Right renal cortex interstitium (tissue), 3 donors: ENCODE measurements at regions not wholly inside any gene's neighbourhood (a gene's known extent, or its start where the extent isn't known, plus 50 kb on each side); places are given as distances from the start of the nearest gene placed in this dataset.

Experiments
- DNase-seq, 3 donors: peaks; one replicate each; pipeline ENCODE4 v3.0.0-alpha.2; 2013; ENCODE audit warnings: low read depth in 3 of 3, low spot score in 2 of 3

- DNase-seq = no peak
These were observed 513.2 kb upstream of the NBEA start for GRCh38 chr13:34428911-34429310.

- no peak for DNase-seq
These were observed 511.8 kb upstream of the NBEA start for GRCh38 chr13:34430294-34430693.

- no peak for DNase-seq
These were observed 510.1 kb upstream of the NBEA start for GRCh38 chr13:34431827-34432581.

- no peak for DNase-seq
These were observed 506.7 kb upstream of the NBEA start for GRCh38 chr13:34435338-34435737.

- DNase-seq = no peak
These were observed 504.2 kb upstream of the NBEA start for GRCh38 chr13:34437873-34438272.

- DNase-seq = no peak
These were observed 489.2 kb upstream of the NBEA start for GRCh38 chr13:34452831-34453230.

GRCh38 chr13:34458756-34459715 is 483.0 kb upstream of the NBEA start:
- DNase-seq = peak; percentile 8 to 20 (median 17)

- DNase-seq = no peak
These were observed 482.2 kb upstream of the NBEA start for GRCh38 chr13:34459856-34460255.

GRCh38 chr13:34462843-34463242 is 479.2 kb upstream of the NBEA start:
- DNase-seq = no peak

GRCh38 chr13:34464011-34464410 is 478.1 kb upstream of the NBEA start:
- no peak for DNase-seq

- no peak for DNase-seq
These were observed 476.6 kb upstream of the NBEA start for GRCh38 chr13:34465423-34465922.

- no peak for DNase-seq
These were observed 475.8 kb upstream of the NBEA start for GRCh38 chr13:34466301-34466700.

GRCh38 chr13:34467450-34468083 is 474.5 kb upstream of the NBEA start:
- no peak for DNase-seq

- no peak for DNase-seq
These were observed 472.7 kb upstream of the NBEA start for GRCh38 chr13:34469196-34469986.

- no peak for DNase-seq
These were observed 467.7 kb upstream of the NBEA start for GRCh38 chr13:34474187-34474868.

- DNase-seq = no peak
These were observed 463.7 kb upstream of the NBEA start for GRCh38 chr13:34478376-34478775.

GRCh38 chr13:34502011-34502410 is 440.1 kb upstream of the NBEA start:
- DNase-seq = no peak

GRCh38 chr13:34502621-34503020 is 439.4 kb upstream of the NBEA start:
- no peak for DNase-seq

- DNase-seq = no peak
These were observed 435.3 kb upstream of the NBEA start for GRCh38 chr13:34506796-34507195.

GRCh38 chr13:34507630-34508029 is 434.4 kb upstream of the NBEA start:
- no peak for DNase-seq
